Mononuclear cell (primary cell): ENCODE measurements at regions not wholly inside any gene's neighbourhood (a gene's known extent, or its start where the extent isn't known, plus 50 kb on each side); places are given as distances from the start of the nearest gene placed in this dataset.
"Not testable (repeated sequence)": the region's sequence is repeated elsewhere in the genome, so short reads cannot be mapped to it uniquely, and the experiment has no call there.

Experiments
- H3K27me3 ChIP-seq: 2 replicates; pipeline ENCODE4 v1.6.0; 2011; ENCODE audit warnings: low read length, control low read depth; ENCODE audit not compliant: insufficient read depth
- H3K4me1 ChIP-seq: 2 replicates; pipeline ENCODE4 v1.5.1; 2011; ENCODE audit warnings: mild to moderate bottlenecking, low read length, control low read depth; ENCODE audit not compliant: insufficient read depth
- H3K4me3 ChIP-seq: 2 replicates; pipeline ENCODE4 v1.5.1; 2011; ENCODE audit warnings: mild to moderate bottlenecking, low read length, moderate library complexity
- H3K9me3 ChIP-seq: 2 replicates; pipeline ENCODE4 v1.5.1; 2011; ENCODE audit warnings: low read depth, mild to moderate bottlenecking, control low read depth, low read length

DNA sequence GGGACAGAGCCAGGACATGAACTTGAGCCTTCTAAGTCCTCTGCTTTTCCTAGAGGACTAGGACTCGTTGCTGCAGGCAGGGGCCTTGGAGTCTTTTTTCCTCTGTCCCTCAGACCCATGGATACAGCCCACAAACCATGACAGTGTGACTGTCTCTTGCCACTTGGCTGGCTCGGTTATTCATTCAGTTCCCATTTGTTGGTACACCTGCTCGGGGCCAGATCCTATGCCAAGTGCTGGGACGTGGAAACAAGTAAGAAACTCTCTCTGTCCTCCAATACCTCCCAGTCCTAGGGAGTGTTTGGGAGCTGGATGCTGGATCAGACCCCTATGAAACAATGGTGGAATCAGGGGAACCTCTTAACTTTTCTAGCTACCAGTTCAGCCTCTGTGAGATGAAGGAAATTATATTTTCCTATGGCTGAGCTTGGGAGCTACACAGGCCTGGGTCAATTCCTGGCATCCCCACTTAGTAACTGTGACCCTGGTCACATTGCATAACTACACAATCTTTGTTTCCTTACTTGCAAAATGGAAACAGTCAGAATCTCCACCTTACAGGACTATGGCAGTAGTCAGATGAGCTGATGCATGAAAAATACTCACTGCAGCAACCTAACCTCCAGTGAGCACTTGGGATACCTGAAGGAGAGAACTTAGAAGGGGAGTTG, 106.3 kb upstream of the VRK1 start:
- no peak overlapping the region for H3K4me3 ChIP-seq
- no peaks in the 10 kb centered on the region for H3K4me1 ChIP-seq
- no peaks in the 10 kb centered on the region for H3K27me3 ChIP-seq
- H3K9me3 ChIP-seq = no peaks in the 10 kb centered on the region

DNA sequence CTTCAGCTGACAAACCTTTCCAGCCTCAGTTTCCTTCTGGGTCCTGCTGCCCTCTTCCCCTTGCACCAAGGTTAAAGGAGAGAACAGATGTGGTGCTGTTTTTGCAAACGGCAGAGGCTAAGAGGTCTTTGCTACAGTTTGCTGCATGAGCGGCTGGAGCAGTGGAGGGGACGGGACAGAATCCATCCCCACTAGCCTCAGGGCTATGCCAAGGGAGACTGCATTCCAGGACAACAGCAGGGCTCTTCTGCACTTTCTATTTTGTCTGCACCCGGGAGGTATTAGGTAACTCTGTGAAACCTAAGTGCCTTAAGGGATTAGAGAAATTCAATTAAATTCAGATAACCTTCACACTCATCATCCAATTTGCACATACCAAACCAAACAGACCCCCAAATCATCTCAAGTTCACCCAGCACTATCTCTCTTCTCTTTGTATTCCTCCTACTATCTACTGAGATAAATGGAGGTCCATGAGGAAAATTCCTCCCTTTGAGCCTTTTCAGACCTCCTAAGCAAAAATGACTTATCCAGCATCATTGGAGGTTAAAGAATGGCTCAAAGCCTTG, 103.8 kb upstream of the VRK1 start:
- H3K4me1 ChIP-seq = no peaks in the 10 kb centered on the region
- H3K27me3 ChIP-seq = no peaks in the 10 kb centered on the region
- no peak overlapping the region for H3K4me3 ChIP-seq
- no peaks in the 10 kb centered on the region for H3K9me3 ChIP-seq

DNA sequence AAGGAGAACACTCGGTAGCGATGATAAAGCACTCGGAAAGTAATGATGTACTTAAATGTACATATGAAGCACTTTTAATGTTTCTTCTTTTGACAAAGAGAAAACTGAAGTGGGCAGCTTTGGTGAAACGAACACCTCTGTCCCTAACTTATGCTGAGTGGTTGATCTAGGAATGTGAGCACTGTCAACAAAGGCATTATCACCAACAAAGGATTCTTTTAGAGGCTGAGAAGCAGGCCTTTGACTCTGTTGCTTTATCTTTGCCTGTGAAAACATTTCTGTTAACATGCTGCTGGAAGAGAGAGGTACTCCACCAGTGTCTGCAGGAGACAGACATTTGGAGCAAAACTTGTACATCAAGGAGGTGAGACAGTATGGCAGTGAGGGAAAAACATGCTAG, 103.2 kb upstream of the VRK1 start:
- Histone ChIP-seq H3K9me3 (no peaks in the 10 kb centered on the region), H3K4me1 (no peaks in the 10 kb centered on the region), H3K27me3 (no peaks in the 10 kb centered on the region), H3K4me3 (no peak overlapping the region)

DNA sequence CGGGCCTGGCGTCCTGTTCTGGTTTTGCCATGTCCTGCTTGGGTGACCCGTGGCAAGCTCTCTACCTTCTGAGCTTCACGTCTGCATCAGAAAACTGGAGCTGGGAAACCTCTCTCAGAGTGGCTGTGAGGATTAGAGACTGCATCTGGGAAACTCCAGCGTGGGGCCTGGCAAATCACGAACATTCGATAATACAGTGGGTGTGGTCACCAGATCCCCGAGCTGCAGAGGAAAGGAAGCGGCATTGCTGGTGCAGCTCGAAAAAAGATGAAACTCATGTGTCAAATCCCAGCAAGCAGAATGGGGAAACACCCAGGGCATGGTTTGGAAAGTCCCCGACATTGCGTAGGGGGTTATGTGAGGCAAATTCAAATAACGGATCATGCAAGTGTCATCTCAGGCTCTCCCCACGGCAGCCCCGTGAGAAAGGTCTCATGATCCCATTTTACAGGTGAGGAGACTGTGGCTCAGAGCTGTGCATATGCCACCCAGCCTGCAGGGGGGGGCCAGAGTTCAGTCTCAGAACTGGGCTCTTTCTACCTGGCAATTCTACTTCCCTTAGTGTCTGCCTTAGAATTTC, 98.1 kb upstream of the VRK1 start:
- H3K4me1 ChIP-seq = no peaks in the 10 kb centered on the region
- no peaks in the 10 kb centered on the region for H3K9me3 ChIP-seq
- no peak overlapping the region for H3K4me3 ChIP-seq
- H3K27me3 ChIP-seq = no peaks in the 10 kb centered on the region

DNA sequence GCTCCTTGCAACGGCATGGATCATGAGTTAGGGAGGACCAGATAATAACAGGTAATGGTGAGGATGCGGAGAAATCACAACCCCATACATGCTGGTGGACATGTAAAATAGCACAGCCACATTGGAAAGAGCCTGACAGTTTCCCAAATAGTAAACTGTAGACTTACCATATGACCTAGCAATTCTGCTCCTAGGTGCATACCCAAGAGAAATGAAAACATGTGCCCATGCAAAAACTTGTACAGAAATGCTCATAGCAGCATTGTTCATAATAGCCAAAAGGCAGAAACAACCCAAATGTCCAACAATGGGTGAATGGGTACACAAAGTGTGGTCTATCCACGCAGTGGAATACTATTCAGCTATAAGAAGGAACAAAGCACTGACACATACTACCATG, 97.5 kb upstream of the VRK1 start:
- H3K27me3 ChIP-seq = no peaks in the 10 kb centered on the region
- no peaks in the 10 kb centered on the region for H3K4me1 ChIP-seq
- H3K4me3 ChIP-seq = no peak overlapping the region
- H3K9me3 ChIP-seq = no peaks in the 10 kb centered on the region

DNA sequence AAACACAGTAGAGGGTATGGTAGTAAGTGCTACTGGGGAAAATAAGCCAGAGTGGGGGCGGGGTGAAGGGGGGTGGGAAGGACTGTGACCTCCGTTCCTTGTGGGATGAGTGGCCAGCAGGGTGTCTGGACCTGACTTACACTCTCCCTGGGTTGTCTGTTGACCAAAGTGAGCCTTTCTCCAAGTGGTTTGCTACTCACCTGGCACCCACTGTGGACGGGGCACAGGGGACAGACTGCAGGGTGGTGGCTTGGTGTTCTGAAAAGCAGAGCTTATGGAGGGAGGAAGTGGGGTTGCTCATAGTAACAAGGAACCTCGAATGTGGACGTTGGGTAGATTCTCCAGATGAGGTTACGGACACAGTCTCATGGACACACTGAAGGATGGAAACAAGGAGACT, 94.4 kb upstream of the VRK1 start:
- no peaks in the 10 kb centered on the region for H3K9me3 ChIP-seq
- no peaks in the 10 kb centered on the region for H3K4me1 ChIP-seq
- H3K4me3 ChIP-seq = no peak overlapping the region
- no peaks in the 10 kb centered on the region for H3K27me3 ChIP-seq

DNA sequence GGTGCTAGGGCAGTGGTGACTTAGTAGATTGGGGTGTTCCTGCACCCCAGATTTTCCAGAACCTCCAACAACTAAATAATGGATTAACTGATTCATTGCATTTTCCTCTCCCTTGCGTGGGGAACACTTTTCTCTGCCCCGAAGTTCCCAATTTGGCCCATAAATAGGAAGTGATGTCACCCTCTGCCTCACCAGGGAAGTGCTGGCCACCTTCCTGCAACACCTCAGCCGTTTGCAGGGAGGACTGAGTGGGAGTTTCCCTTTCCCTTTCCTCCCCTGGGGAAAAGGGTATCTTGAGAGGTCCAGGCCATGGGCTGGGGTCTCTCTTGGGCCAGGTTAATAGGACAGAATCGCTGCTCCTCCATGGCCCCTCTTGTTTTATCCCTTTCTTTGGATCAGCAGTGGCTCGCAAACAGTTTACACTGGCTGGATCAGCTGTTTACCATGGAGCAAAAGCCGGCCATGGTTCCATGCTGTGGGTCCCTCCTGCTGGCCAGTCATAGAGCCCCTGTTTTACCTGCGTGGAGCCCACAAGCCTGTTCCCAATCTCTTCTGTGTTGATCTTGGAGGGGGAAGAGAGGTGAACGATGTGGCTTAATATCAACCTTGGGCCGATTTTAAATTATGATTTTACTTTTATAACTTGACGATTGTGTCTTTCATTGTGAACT, 91.6 kb upstream of the VRK1 start:
- H3K4me1 ChIP-seq = no peaks in the 10 kb centered on the region
- H3K27me3 ChIP-seq = no peaks in the 10 kb centered on the region
- no peaks in the 10 kb centered on the region for H3K9me3 ChIP-seq
- no peak overlapping the region for H3K4me3 ChIP-seq

DNA sequence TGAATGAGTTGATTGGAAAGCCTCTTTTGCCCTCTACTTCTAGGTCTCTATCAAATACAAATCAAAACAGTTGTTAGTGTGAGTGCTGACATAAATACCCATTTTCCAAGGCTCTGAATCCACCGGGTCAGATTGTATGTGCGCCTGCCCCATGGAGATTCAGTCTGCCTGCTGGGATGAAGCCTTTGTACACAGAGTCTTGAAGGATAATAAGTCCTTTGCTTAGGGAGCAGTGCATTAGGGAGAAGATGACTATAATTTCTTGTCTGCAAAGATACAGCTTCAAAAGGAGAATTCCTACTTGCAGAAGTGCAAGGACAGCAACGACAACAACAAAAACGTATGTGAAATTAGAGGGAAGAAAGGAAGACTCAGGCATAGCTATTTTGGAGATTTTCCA, 90.3 kb upstream of the VRK1 start:
- Histone ChIP-seq H3K4me1 (no peaks in the 10 kb centered on the region), H3K4me3 (no peak overlapping the region), H3K9me3 (no peaks in the 10 kb centered on the region), H3K27me3 (no peaks in the 10 kb centered on the region)

DNA sequence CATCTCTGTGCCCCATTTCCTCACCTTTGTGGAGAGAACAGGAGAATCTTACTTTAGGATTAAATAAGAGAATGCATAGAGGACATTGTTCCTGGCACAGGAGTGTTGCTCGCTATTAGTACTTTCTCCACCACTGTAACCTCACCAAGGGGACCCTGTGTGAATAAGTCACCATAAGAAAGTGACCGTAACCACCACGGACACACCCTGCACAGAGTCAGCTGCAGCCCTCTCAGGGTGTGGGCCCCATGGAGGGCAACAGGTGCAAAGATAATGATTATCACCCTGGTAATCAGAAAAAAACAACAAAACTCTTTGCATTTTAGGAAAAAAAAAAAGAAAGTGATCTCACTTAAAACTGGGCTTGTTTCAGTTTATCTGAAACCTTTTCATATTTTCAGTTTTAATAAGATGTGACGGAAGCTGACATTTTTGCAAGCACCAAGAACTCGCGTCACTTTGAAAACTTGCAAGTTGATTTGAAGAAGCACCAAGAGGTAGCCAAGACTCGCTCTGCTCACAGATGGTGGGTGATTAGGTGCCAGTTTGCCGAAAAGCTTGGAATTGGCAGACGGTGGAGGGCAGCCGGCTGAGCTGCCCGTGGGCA, 87.0 kb upstream of the VRK1 start:
- H3K4me3 ChIP-seq = no peak overlapping the region
- H3K27me3 ChIP-seq = no peaks in the 10 kb centered on the region
- H3K4me1 ChIP-seq = no peaks in the 10 kb centered on the region
- H3K9me3 ChIP-seq = no peaks in the 10 kb centered on the region

DNA sequence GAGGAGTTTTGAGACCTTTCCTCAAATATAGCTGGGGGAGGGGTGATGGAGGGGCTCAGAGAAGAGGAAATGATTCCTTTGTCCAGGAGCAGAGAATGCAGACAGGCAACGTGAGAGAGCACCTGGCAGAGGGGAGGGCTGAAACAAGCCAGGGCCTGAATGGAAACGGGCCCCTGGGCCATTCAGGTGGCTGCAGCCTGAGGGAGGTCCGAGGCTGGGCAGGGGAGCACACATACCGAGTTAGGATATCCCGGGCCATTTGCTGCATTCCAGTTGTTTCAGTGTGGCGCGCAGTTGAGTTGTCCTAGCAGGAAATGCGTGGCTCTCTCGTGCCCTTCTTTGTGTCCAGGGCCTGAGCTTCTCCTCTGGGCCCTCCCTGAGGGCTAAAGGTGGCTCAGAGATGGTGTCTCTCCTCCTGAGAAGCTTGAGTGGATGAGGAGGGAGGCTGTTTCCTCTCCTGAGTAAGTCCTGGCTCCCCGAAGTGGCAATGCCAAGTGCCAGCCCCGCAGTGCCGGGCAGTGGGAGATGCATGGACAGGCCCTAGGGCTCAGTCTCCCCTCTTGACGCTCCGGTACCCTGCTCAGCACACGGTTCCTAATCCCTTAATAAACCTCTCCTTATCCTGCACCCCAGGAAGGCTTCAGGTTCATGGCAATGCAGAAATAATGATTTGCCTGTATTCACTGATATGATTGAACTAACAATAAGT, 85.5 kb upstream of the VRK1 start:
- no peaks in the 10 kb centered on the region for H3K27me3 ChIP-seq
- no peaks in the 10 kb centered on the region for H3K9me3 ChIP-seq
- no peak overlapping the region for H3K4me3 ChIP-seq
- no peaks in the 10 kb centered on the region for H3K4me1 ChIP-seq

DNA sequence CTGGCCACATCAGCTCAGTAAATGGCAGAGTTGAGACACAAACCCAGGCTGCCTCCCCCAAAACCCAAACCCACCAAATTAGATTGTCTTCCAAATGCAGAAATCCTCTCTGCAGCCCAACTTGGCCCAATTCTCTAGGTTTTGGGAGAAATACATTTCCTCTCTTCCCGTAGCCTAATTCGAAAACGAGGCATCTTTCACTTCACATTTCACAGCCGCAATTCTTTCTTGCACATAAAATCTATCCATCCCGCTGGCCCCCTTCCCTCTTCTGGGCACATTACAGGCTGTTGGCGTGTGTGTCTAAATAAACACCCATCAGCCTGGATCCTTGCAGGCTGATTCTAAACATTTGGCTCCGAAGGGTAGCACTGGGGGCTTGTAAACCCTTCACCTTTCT, 83.8 kb upstream of the VRK1 start:
- no peak overlapping the region for H3K4me3 ChIP-seq
- no peaks in the 10 kb centered on the region for H3K4me1 ChIP-seq
- H3K27me3 ChIP-seq = no peaks in the 10 kb centered on the region
- H3K9me3 ChIP-seq = no peaks in the 10 kb centered on the region

DNA sequence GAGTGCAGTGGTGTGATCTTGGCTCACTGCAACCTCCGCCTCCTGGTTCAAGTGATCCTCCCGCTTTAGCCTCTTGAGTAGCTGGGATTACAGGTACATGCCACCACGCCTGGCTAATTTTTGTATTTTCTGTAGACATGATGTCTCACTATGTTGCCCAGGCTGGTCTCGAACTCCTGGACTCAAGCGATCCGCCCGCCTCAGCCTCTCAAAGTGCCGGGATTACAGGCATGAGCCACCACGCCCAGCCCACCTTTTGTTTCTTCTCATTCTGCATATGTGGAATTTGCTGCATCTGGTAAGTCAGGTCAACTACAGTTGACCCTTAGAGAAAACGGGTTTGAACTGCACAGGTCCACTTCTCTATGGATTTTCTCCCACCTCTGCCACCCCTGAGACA, 82.6 kb upstream of the VRK1 start:
- not testable (repeated sequence) for H3K9me3 ChIP-seq, H3K4me1 ChIP-seq, H3K4me3 ChIP-seq, H3K27me3 ChIP-seq

DNA sequence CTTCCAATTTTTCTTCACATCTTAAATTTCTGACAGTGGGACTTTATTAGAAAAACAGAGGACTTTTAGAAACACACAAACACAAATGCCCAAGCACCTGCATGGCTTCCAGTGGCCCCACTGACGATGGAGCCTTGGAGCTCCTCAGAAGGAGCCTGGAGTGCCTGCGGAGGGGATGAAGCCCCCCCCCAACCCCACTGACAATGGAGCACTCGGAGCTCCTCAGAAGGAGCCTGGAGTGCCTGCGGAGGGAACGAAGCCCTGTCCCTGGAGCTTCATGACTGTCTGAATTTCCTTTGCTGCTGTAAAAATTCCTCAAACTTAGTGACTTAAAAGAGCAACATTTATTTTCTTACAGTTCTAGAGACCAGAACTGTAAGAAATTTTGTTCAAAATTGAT, 80.1 kb upstream of the VRK1 start:
- Histone ChIP-seq H3K4me1 (no peaks in the 10 kb centered on the region), H3K9me3 (no peaks in the 10 kb centered on the region), H3K4me3 (no peak overlapping the region), H3K27me3 (no peaks in the 10 kb centered on the region)

DNA sequence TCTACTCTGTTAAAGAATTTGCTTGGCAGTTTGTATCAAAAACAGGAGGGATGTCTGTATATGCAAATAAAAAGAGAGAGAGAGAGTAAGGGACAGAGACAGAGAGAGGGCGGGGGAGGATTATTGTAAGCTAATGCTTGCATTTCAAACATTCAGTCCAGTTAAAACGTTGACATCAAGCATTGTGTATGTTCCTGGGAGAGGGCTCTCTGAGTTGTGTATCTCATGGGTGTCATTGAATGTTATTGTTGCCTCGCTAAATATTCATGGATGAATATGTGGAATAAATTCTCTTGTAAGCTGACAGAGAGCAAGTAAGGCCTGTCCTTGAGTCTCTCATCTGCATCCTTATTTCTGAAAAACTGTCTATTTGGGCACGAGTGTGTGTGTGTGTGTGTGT, 78.8 kb upstream of the VRK1 start:
- Histone ChIP-seq H3K9me3 (no peaks in the 10 kb centered on the region), H3K4me1 (no peaks in the 10 kb centered on the region), H3K27me3 (no peaks in the 10 kb centered on the region), H3K4me3 (no peak overlapping the region)

DNA sequence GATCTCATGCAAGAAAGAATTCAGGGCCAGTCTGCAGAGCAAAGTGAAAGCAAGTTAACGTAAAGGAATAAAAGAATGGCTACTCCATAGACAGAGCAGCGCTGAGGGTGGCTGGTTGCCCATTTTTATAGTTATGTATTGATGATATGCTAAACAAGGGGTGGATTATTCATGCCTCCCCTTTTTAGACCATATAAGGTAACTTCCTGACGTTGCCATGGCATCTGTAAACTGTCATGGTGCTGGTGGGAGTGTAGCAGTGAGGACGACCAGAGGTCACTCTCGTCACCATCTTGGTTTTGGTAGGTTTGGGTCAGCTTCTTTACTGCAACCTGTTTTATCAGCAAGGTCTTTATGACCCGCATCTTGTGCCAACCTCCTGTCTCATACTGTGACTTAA, 76.5 kb upstream of the VRK1 start:
- H3K9me3 ChIP-seq, H3K4me1 ChIP-seq, H3K4me3 ChIP-seq, H3K27me3 ChIP-seq: not testable (repeated sequence)
